Inflammatory macrophage treated with lipopolysaccharide for 4 hours (primary cell): ENCODE measurements at regions not wholly inside any gene's neighbourhood (a gene's known extent, or its start where the extent isn't known, plus 50 kb on each side); places are given as distances from the start of the nearest gene placed in this dataset.
"Not testable (repeated sequence)": the region's sequence is repeated elsewhere in the genome, so short reads cannot be mapped to it uniquely, and the experiment has no call there.

Experiments used
- DNase-seq: peaks from one replicate; pipeline ENCODE4 v3.0.0-alpha.2; 2020

DNA sequence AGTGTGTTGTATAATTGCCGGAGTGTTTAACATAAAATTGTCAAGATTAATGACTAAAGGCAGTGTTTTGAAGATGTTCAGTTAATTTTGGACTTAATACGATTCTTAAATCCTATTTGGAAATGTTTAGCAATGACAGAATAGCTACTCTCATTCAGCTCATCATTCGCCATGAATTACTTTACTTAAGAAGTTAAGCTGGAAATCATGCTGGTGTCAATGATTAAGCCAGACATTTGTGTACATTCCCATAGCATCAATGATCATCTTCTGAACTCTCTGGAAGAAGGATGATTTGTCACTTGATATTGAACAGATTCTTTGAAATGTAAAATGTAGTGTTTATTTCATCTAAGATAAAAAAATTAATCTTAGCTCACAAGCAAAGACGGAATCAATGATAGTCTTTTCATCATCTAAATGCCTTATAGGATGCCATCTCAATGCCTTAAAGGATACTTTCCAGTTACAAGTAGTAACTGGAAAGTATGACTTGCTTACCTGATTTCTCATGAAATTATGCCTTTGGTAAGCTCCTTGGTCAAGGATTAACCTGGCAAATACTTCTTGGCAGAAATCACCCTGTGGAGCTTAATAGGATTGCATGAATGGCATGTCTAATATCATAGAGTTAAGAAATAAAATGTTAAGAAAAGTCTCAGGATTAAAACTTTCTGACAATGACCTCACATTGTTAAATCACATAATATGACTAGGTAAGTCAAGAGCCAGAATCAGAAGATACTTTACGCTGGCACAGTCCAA is 515.5 kb upstream of the AGA start:
- no peak for DNase-seq

DNA sequence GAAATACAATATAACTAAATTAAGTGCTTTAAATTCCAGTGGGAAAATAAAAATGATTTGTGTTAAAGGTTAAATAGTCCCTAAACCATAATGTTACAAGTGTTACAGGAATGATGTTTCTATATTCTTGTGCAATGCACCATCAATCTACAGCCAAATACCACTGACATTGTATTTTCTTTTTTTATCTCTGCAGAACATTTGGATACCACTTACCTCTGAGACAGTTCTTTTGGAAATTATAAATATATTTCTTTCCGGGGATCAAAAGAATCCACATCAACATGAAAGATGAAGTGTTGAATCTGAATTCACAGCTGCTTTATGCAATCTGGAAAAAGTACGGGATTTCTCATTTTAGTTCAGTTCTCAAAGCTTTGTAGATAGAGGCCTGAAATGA is 518.3 kb upstream of the AGA start:
- DNase-seq = no peak

DNA sequence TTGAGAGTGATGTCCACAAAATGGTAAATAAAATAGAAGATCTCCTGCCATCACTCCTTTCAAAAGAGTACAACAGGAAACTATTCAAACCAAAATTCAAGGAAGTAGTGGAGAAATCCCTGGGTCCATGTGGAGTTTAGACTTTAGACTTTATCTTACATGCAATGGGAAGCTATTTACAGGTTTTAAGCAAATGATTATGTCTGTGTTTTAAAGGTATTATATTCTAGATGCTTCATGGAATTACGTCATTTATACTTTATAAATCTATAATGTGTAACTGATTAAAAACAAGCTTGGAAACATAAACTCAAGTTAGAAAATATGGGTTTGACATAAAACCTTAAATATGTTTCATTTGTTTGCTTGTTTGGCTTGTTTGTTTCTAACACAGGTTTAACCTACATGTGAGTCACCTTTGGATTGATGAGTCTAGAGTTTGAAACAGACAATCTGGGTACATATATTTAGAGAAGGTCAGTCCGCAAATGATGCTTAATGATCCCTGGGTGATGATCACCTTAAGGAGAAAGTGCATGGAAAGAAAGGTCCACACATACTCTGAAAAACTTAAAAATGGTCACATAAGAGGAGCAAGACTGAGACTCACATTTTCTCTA is 519.6 kb upstream of the AGA start:
- DNase-seq = no peak

DNA sequence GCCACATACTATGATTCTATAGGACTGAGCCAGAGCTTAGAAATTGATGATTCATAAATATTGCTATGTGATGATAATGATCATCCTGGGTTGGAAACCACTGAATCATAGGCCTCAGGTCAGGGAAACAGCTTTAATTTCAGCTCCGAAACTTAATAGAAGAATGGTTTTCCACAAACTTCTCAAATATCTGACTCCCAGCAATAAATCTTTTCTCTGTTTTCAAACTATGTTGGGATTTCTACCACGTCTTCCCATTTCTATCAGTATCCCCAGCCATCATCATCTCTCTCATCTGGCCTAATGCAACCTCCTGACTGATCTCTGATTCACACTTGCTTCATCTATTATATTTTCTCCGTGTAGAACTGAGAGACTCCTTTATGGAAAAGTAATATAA is 521.8 kb upstream of the AGA start:
- DNase-seq = no peak

DNA sequence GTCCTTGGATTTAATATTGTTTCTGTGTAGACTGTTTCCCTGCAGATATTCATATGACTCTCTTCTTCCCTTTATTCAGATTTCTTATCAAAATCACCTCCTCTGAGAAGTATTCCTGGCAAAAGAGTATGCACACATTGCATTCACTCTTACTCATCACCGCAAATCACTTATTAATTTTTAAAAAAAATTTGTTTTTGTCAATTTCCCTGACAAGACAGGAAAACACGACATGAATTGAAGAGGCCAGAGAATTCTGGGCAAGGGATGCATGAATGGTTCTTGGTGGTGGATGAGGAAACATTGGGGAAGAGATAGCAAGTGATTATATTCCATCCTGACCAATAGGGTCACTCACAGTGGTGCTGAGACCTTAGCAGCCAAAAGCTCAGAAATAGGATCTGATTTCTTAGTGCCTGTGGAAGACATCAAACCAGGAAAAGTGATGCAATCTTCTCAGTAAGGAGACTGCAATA is 522.5 kb upstream of the AGA start:
- no peak for DNase-seq

DNA sequence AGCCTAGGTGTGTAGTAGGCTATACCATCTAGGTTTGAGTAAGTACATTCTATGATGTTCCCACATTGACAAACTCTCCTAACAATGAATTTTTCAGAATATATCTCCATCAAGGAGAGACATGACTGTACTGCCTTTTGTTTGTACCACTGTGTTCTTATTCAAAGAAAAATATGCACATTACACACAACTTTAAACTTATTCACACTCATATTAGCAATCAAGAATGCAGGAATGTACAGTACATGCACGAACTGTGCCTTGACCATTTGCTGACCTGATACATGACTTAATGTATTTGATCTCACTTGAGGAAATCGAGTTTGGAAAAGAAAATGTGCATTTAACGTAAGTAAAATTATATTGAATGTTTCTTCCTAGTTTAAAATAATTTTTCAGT is 525.1 kb upstream of the AGA start:
- no peak for DNase-seq

DNA sequence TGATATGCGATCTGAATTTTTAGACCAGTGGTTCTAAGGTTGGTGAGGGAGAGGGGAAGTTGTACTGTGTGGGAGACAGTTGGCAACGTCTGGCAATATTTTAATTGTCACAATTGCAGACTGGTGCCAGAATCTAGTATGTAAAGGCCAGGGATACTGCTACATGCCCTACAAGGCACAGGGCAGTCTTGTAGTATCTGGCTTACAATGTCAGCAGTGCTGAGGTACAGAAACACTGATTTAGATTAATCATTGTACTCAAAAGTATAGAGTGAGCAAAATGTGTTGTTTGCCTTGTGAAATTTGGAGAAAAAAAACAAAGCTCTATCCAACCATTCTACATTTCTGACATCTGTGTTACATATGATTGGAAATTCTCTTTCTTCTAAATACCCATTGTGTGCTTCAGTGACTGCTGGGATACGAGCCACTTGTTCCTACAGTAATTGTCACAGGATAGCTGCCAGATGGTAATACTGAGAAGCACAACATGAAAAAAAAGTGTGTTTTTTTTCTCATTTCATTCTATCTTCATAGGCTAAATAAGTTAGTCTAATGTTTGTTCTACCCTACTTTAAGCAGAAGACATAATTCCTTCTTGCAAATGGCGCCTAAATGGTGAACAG is 526.7 kb upstream of the AGA start:
- no peak for DNase-seq

DNA sequence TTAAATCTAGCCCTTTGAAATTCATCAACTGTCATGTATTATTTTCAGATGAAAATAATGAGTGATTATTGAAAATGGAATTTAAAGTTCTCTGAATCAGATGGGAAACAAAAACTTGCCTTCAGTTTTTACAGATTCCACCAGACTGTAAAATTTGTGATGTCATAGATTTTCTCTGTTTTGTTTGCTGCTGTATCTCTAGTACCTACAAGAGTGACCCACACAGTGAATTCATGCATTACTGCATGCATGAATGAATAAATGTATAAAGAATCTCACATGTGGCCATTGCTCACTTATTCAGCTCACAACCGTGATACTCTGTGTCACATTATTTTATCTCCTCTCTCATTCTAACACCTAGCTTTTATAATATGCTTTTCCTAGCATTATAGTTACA is 532.2 kb upstream of the AGA start:
- DNase-seq = no peak

DNA sequence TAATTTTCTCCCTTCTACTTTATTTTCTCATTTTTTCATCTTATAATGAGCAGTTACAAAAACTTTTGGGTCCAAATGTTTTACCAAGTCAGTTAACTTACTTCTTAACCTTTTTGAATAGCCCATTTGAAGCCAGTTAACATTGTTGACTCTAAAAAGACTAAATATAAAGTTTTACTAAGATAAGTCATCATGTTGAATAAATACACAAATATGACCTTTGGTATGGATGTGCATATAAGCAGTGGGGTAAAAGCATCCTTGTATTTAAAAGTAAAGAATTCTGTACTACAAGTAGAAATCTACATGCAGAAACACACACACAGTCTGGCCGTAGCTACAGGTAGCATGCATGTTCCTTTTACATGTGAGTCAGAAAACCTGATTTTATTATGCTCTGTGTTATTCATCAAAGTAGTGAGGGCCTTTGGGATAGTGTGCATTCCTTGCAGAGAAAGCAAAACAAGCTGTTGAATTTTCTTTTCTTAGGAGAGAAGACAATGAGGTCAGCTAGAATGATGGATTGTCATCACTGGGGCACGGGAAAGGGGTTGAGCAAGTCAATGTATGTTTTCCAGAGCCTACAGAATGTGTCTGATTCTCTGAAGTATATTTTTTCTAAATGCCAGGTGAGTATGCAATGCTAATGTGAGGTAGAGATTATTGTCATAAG is 533.2 kb upstream of the AGA start:
- DNase-seq = no peak

DNA sequence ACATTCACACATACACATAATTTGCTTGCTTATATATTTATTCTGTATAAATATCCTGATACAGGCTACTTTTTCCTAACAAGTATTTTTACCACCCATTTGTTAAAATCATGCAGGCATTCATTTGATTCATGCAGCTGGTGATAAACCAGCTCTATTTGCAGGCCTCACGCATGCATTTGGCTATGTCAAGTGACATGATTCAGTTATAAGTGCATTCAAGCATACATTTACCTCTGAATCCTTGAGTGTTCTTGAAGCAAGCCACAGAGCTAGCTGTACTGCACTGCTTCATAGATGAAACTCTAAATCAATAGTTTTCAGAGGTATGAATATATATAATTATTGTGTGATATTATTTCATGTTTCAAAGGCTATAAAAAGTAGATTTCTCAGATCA is 544.0 kb upstream of the AGA start:
- no peak for DNase-seq

DNA sequence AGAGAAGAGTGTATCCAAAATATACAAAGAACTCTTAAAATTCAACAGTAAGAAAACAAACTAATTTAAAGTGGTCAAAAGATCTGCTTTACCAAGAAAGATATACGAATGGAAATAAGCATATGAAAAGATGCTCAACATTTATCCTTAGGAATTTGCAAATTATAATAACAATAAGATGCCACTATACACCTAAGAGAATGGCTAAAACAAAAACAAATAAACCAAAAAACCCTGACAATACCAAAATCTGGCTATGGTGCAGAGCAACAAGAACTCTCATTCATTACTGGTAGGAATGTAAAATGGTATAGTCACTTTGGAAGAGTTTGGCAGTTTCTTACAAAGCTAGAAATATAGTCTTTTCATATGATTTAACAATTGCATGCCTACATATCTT is 545.7 kb upstream of the AGA start:
- DNase-seq = no peak

DNA sequence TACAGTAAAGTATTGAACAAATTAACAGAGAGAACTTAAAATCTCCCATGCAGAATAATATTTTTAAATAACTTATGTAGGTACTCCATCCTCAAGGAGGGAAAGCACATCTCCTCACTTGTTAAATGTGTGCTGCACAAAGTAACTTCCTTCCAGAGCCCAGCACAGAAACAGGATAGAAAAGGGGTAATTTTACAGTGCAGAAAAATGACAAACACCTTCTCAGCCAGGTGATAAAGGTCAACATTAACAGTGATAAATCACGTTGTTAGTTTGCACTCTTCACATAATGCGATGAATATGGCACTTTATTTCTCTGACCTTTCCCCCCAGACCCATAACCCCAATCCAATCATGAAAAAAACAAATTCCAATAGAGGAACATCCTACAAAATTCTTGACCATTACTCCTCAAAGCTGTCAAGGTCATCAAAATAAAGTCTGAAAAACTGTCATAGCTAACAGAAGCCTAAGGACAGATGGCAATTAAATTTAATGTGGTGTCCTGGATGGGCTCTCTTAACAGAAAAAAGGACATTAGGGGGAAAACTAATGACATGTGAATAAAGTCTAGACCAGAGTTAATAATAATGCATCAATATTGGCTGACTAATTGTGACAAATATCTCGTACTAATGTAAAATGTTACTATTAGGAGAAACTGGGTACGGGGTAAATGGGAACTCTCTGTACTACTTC is 547.4 kb upstream of the AGA start:
- DNase-seq = no peak

DNA sequence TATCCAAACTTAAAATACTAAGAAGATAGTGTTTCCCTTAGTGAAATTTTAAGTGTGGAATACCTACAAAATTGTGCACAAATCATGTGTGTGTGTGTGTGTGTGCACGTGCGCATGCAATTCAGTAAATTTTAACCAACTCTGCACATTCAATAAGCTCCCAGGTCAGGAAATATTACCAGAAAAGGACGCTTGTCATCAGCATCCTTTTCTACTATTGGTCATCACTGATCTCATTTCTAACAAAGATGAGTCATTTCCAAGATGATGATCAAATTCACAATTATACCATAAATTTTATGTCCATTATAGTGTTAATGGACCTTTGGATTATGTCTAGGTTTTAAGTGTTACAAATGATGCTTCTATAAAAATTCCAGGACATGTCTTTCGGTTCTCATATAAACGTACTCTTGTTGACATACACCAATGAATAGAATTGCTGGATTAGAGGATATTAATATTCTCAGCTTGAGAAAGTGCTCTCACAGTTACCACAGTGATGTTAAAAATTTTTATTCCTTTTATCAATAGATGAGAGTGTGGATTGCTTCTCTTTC is 560.9 kb upstream of the AGA start:
- no peak for DNase-seq

DNA sequence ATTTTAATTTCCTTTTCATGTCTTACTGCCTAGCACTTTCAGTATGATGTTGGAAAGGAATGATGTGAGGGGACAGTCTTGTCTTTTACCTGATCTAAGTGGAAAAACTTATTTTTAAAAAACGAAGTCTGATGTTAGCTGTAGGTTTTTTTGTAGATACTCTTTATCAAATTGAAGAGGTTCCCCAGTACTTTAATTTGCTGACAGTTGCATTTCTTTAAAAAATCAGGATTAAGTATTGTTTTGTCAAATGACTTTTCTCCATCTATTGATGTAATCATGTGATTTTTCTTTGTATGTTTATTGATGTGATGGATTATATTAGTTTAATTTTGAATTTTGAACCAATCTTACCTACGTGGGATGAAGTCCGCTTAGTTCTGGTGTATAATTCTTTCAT is 568.4 kb upstream of the AGA start:
- no peak for DNase-seq

DNA sequence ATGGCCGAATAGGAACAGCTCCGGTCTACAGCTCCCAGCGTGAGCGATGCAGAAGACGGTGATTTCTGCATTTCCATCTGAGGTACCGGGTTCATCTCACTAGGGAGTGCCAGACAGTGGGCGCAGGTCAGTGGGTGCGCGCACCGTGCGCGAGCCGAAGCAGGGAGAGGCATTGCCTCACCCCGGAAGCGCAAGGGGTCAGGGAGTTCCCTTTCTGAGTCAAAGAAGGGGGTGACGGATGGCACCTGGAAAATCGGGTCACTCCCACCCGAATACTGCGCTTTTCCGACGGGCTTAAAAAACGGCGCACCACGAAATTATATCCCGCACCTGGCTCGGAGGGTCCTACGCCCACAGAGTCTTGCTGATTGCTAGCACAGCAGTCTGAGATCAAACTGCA is 572.8 kb upstream of the AGA start:
- not testable (repeated sequence) for DNase-seq

DNA sequence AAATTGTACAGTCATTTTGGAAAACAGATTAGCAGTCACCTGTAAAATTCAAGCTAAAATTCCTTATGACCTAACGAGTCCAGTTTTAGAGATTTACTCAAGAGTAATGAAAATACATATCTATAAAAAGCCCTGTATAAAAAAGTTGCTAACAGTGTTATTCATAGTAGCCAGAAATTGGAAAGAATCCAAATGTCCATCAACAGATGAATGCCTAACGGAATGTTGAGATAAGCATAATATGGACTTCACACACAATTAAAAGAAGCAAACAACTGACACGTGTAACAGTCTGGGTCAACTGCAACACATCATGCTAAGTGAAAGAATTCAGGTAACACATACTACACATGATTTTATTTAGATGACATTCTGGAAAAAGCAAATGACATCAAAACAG is 584.8 kb upstream of the AGA start:
- no peak for DNase-seq

DNA sequence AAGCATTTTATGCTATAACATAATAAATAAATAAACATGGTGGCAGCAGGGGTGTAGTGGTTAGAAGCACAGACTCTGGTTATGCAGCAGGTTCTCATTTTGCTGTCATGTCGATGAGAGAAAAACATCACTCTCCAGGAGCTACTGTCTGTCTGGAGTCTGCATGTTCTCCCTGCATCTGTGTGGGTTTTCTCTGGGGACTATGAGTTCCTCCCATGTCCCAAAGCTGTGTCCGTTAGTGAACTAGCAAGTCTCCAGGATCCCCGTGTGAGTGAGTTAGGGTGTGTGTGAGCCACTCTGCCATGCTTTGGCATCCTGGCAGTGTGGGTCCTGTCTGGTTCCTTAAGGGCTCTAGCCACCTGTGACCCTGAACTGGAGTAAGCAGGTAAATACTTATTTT is 585.6 kb upstream of the AGA start:
- no peak for DNase-seq

DNA sequence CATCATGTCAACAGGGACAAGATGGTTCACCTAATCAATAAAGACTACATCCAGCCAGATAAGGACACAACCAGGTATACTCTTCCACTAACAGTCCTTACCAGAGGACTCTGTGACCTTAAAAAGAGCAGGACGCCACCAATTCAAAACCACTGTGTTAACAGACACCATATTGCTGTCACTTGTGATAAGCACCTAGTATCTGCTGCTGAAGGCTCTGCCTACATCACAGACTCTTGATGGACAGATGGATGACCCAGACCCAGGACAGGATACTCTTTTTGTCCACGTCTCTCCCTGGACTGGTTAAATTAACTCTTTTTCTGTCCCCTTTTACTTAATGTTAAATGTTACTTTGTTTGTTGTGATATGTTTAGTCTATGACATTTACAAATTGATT is 586.2 kb upstream of the AGA start:
- DNase-seq = no peak

DNA sequence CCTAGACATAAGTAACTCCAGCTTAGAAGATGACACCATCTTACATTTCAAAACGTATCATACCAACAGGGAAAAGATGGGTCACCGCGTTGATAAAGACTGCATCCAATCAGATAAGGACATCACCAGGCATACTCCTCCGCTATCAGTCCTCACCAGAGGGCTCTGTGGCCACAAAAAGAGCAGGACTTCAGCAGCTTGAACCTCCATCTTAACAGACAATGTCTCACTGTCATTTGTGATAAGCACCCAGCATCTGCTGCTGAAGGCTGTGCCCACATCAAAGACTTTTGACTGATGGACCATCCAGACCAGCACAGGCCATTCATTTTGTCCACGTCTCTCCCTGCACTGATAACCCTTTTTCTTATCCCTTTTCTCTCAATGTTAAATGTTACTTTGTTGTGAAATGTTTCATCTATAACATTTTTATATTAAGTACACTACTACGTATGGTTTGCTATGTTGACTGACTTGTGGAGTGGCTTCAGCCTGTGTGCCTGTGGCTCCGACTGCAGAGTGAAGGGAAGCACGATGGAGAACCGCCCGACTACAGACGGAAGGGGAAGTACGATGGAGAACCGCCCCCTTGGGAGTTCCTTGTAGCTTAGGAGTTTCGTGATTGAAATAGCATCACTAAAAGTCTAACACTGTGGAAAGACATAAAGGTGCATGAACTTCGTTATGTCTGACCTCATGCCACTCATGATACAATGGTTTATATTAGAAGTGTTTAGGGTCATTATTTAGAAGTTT is 595.4 kb upstream of the AGA start:
- DNase-seq = no peak

DNA sequence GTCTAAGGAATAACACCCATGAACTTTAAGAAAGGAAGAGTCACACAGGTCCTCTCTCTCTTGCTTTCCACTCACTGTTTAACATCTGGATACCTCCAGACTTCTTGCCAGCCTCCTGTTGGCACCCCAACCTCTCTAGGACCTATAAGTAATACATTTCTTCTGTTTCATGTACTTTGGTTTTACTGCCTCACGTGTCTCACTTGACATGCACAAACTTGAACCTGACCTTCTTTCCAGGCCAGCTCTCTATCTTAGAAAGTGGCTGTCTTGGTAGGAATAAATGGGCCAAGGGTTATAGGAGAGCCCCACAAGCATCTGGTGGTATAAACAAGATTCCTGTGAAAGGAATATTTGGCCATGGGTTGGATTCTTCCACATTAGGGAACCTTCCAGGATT is 614.8 kb upstream of the AGA start:
- no peak for DNase-seq

DNA sequence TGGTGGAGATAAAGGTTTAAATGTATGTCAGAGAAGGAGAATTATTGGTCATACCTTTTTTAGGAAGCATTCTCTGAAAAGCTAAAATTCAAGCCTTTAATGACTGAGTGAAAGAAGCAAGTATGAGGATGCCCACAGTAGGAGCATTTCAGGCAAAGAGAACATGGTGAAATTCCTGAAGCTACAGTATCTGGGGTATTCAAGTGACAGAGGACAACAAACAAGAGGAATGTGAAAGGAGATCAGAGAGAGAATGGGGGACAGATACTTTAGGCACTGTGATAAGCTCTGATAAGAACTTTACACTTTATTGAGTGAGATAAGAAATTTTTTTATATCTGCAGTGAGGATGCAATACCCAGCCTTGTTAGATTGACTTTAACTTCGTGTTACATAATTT is 621.3 kb upstream of the AGA start:
- DNase-seq = no peak

DNA sequence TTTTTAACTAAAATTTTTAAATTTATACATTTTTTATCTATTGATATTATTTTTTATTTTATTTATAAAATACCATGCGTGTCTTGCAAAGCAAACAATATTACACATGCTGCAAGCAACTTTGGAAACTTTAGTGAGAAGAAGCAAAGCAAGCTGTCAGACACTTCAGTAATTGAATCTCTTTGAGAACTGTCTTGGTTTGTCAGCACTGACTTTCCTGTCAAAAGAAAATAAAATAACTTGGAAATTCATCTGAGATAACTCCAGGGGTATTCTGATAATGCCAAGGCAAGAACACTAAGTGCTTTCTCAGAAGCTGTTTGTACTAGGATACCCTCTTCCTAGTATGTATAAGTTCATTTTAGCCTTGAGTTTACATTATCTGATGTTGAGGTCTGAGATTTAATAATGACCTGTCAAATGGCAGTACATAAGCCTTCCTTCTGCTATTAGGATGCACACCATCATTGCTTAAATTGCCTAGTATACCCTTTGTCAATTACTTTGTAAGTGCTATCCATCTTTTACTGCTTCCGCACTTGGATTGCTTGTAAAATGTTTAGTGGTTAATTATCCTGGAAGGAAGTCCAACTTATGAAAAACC is 624.2 kb upstream of the AGA start:
- DNase-seq = no peak
